ENCODE measurements at regions not wholly inside any gene's neighbourhood (a gene's known extent, or its start where the extent isn't known, plus 50 kb on each side); places are given as distances from the start of the nearest gene placed in this dataset.

DNA sequence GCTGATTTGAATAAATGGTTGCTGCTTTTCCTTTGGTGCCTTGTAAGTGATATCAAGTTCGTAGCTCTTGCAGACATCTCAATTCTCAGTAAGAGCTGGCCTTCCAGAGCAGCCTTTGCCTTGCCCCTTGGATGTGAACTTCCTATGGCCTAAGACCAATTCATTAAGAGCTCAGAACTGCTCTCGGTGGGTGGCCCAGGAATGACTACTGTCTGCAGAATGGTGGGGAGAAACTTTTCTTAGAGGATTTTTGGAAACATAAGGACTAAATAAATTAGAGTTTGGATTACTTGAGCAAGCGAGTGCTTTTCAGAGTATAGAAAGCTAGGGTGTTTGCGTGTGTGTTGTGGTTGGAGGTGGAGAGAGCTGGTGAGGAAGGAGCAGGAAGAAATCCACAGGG, 306.4 kb upstream of the TBX3 start:
- Histone ChIP-seq H3K36me3 (replicated peaks in 1 of 2; ENCODE audit: control insufficient read depth in 1 of 2, insufficient read depth in 2 of 2, low read length in 1 of 2) (no peaks in the 10 kb centered on the region), H4K20me1 (ENCODE audit: insufficient read depth) (no peaks in the 10 kb centered on the region), H3K4me2 (no peak overlapping the region), H2AFZ (ENCODE audit: low read depth) (no peak overlapping the region), H3K4me3 (ENCODE audit: low read depth in 2 of 2, low read length in 1 of 2) (no peak overlapping the region), H3K27me3 (ENCODE audit: insufficient read depth) (no peaks in the 10 kb centered on the region), H3K9ac (no peak overlapping the region), H3K9me2 (no peaks in the 10 kb centered on the region), H3F3A (replicated peaks; ENCODE audit: insufficient read depth) (no peaks in the 10 kb centered on the region), H3K4me1 (ENCODE audit: control insufficient read depth in 1 of 2, insufficient read depth in 2 of 2, low read depth in 1 of 2, low read length in 1 of 2) (peaks cover 0 to 2% of the 10 kb centered on the region in 2 experiments; a peak in 2 of 4 replicates), H3K9me3 (no peaks in the 10 kb centered on the region), H3K79me2 (ENCODE audit: insufficient read depth) (no peaks in the 10 kb centered on the region), H3K27ac (ENCODE audit: low read depth in 2 of 2, low read length in 1 of 2) (no peak overlapping the region)
- CTCF ChIA-PET: interaction anchor here (1.9 kb wide), 1 partner anchor 9 kb away, joined by 4 read pairs; no protein-coding TSS in a partner anchor
- POLR2A ChIA-PET: no interaction called here
- DNase-seq: no peak
- 84% methylated on average over 4 of the region's 4 CpGs for WGBS (ENCODE audit: low lambda C conversion rate)
- TF ChIP-seq EZH2phosphoT487 (IDR thresholded peaks at IDR 0.05; ENCODE audit: borderline replicate concordance, low read depth) (no peak), JUND (IDR thresholded peaks at IDR 0.05) (no peak), YY1 (IDR thresholded peaks at IDR 0.05; ENCODE audit: low read depth) (no peak), POLR2AphosphoS5 (IDR thresholded peaks at IDR 0.05; ENCODE audit: low read depth, low read length) (no peak), FOSL2 (IDR thresholded peaks at IDR 0.05; ENCODE audit: borderline replicate concordance, low read depth) (no peak), MAX (IDR thresholded peaks at IDR 0.05; ENCODE audit: low read depth) (no peak), RFX5 (IDR thresholded peaks at IDR 0.05; ENCODE audit: low read length) (no peak), ELF1 (IDR thresholded peaks at IDR 0.05) (no peak), MEF2A (IDR thresholded peaks at IDR 0.05; ENCODE audit: borderline replicate concordance, low read depth) (no peak), TAF1 (IDR thresholded peaks at IDR 0.05; ENCODE audit: borderline replicate concordance, low read depth, low read length) (no peak), MXI1 (IDR thresholded peaks at IDR 0.05; ENCODE audit: low read depth, low read length) (no peak), SMC3 (IDR thresholded peaks at IDR 0.05; ENCODE audit: low read depth, low read length) (no peak), NFIC (IDR thresholded peaks at IDR 0.05; ENCODE audit: borderline replicate concordance) (no peak), EP300 (IDR thresholded peaks at IDR 0.05; ENCODE audit: borderline replicate concordance in 1 of 2, low read depth in 1 of 2, low read length in 1 of 2) (no peak)

GRCh38 chr12:114986849-114987248, 302.9 kb upstream of the TBX3 start:
- H3K9me3 ChIP-seq: no peaks in the 10 kb centered on the region
- no peak overlapping the region for H3K9ac ChIP-seq
- H3K4me3 ChIP-seq (ENCODE audit: low read depth in 2 of 2, low read length in 1 of 2): no peak overlapping the region
- no peaks in the 10 kb centered on the region for H3K27me3 ChIP-seq (ENCODE audit: insufficient read depth)
- no peaks in the 10 kb centered on the region for H3F3A ChIP-seq (replicated peaks; ENCODE audit: insufficient read depth)
- CTCF ChIA-PET: no interaction called here
- DNase-seq: no peak
- no peak overlapping the region for H3K4me2 ChIP-seq
- WGBS (ENCODE audit: low lambda C conversion rate): 63% methylated on average over 1 of the region's 1 CpG
- H3K9me2 ChIP-seq: no peaks in the 10 kb centered on the region
- no peaks in the 10 kb centered on the region for H4K20me1 ChIP-seq (ENCODE audit: insufficient read depth)
- TF ChIP-seq TCF12 (IDR thresholded peaks at IDR 0.05): no peak
- no peak for TF ChIP-seq REST (IDR thresholded peaks at IDR 0.05; ENCODE audit: low read depth, low read length)
- TF ChIP-seq TAF1 (IDR thresholded peaks at IDR 0.05; ENCODE audit: borderline replicate concordance, low read depth, low read length): no peak
- H3K4me1 ChIP-seq (ENCODE audit: control insufficient read depth in 1 of 2, insufficient read depth in 2 of 2, low read depth in 1 of 2, low read length in 1 of 2): no peaks in the 10 kb centered on the region
- H3K36me3 ChIP-seq (replicated peaks in 1 of 2; ENCODE audit: control insufficient read depth in 1 of 2, insufficient read depth in 2 of 2, low read length in 1 of 2): no peaks in the 10 kb centered on the region
- H3K79me2 ChIP-seq (ENCODE audit: insufficient read depth): no peaks in the 10 kb centered on the region
- H2AFZ ChIP-seq (ENCODE audit: low read depth): no peak overlapping the region
- no peak overlapping the region for H3K27ac ChIP-seq (ENCODE audit: low read depth in 2 of 2, low read length in 1 of 2)
- POLR2A ChIA-PET: no interaction called here

All from SK-N-SH (cell line).